ENCODE measurements at regions not wholly inside any gene's neighbourhood (a gene's known extent, or its start where the extent isn't known, plus 50 kb on each side); places are given as distances from the start of the nearest gene placed in this dataset.

GRCh38 chr21:25424634-25425033, 182.6 kb downstream of the MRPL39 start:
- no peak for TF ChIP-seq CTCF (IDR thresholded peaks at IDR 0.05)
- TF ChIP-seq POLR2A (IDR thresholded peaks at IDR 0.05), result no peak
